WTC11 (cell line): ENCODE measurements at regions not wholly inside any gene's neighbourhood (a gene's known extent, or its start where the extent isn't known, plus 50 kb on each side); places are given as distances from the start of the nearest gene placed in this dataset.

Experiments used
- ATAC-seq: fragments of 200-7000 bp; cut with Tn5 transposase; 2 replicates; pipeline ENCODE4 v1.10.0; 2021; ENCODE audit warnings: mild to moderate bottlenecking, moderate library complexity
- CTCF ChIA-PET: fragments of 300-600 bp; sonication (Branson Sonifier 250); formaldehyde crosslinking; loops from one replicate; lab custom pipeline; 2021; ENCODE audit warnings: antibody characterized with exemption; lab: Charles Lee
- POLR2A ChIA-PET: fragments of 350-600 bp; sonication (Branson Sonifier 250); formaldehyde crosslinking; loops from one replicate; lab custom pipeline; 2021; ENCODE audit warnings: antibody characterized with exemption; lab: Charles Lee
- DNase-seq: peaks from one replicate; pipeline ENCODE4 v3.0.0; 2021; ENCODE audit warnings: low spot score
- H3K27ac Mint-ChIP-seq: 2 replicates; pipeline ENCODE4 v1.8.0; 2021; ENCODE audit warnings: mixed read lengths
- H3K27me3 Mint-ChIP-seq: 2 replicates; pipeline ENCODE4 v1.8.0; 2021; ENCODE audit warnings: low read depth, mild to moderate bottlenecking, moderate library complexity, mixed read lengths
- H3K36me3 Mint-ChIP-seq: 2 replicates; pipeline ENCODE4 v1.8.0; 2021; ENCODE audit warnings: mixed read lengths
- H3K4me1 Mint-ChIP-seq: 2 replicates; pipeline ENCODE4 v1.8.0; 2022; ENCODE audit warnings: mixed read lengths
- H3K4me3 Mint-ChIP-seq: 2 replicates; pipeline ENCODE4 v1.8.0; 2021; ENCODE audit warnings: mild to moderate bottlenecking, moderate library complexity, mixed read lengths
- H3K9me3 Mint-ChIP-seq: 2 replicates; pipeline ENCODE4 v1.8.0; 2021; ENCODE audit warnings: mixed read lengths
- ATF3 ChIP-seq: sonication (generic); formaldehyde crosslinking; conservative IDR thresholded peaks from 2 replicates; pipeline ENCODE4 v1.8.1; 2022; ENCODE audit warnings: mild to moderate bottlenecking, missing genetic modification reagents
- FOXP1 ChIP-seq: sonication (generic); formaldehyde crosslinking; IDR thresholded peaks from 2 replicates; pipeline ENCODE4 v1.8.0; 2022; ENCODE audit warnings: missing genetic modification reagents, mild to moderate bottlenecking, moderate library complexity, borderline replicate concordance
- HMGA2 ChIP-seq: fragments of 250-450 bp; sonication (Bioruptor Pico); IDR thresholded peaks from 2 replicates; pipeline ENCODE4 v1.4.0; 2021; ENCODE audit warnings: mild to moderate bottlenecking, moderate library complexity
- IRF2 ChIP-seq: sonication (generic); formaldehyde crosslinking; IDR thresholded peaks from 2 replicates; pipeline ENCODE4 v1.8.0; 2022; ENCODE audit warnings: low read depth, missing genetic modification reagents, borderline replicate concordance
- JUN ChIP-seq: sonication (generic); formaldehyde crosslinking; IDR thresholded peaks from 2 replicates; pipeline ENCODE4 v1.8.0; 2023; ENCODE audit warnings: mild to moderate bottlenecking, missing genetic modification reagents
- NFATC4 ChIP-seq: fragments of 250-450 bp; sonication (Bioruptor Pico); IDR thresholded peaks from 2 replicates; pipeline ENCODE4 v1.9.0; 2021; ENCODE audit warnings: mild to moderate bottlenecking
- NR2C2 ChIP-seq: sonication (generic); formaldehyde crosslinking; IDR thresholded peaks from 2 replicates; pipeline ENCODE4 v1.8.0; 2022; ENCODE audit warnings: mild to moderate bottlenecking, missing genetic modification reagents
- SMAD4 ChIP-seq: sonication (generic); formaldehyde crosslinking; IDR thresholded peaks from 2 replicates; pipeline ENCODE4 v1.8.0; 2022; ENCODE audit warnings: mild to moderate bottlenecking, missing genetic modification reagents
- TEAD4 ChIP-seq: sonication (generic); formaldehyde crosslinking; IDR thresholded peaks from 2 replicates; pipeline ENCODE4 v1.8.0; 2022; ENCODE audit warnings: mild to moderate bottlenecking, missing genetic modification reagents
- TP53 ChIP-seq: sonication (generic); formaldehyde crosslinking; IDR thresholded peaks from 2 replicates; pipeline ENCODE4 v1.8.1; 2023; ENCODE audit warnings: mild to moderate bottlenecking, missing genetic modification reagents
- USF1 ChIP-seq: sonication (generic); formaldehyde crosslinking; IDR thresholded peaks from 2 replicates; pipeline ENCODE4 v1.8.0; 2022; ENCODE audit warnings: mild to moderate bottlenecking, missing genetic modification reagents
- ZNF396 ChIP-seq: fragments of 250-450 bp; sonication (Bioruptor Pico); IDR thresholded peaks from 2 replicates; pipeline ENCODE4 v1.8.0; 2021; ENCODE audit warnings: mild to moderate bottlenecking, moderate library complexity, borderline replicate concordance
- ZNF423 ChIP-seq: fragments of 250-450 bp; sonication (Bioruptor Pico); IDR thresholded peaks from 2 replicates; pipeline ENCODE4 v2.1.2; 2022; ENCODE audit warnings: mild to moderate bottlenecking, moderate library complexity
- ZNF532 ChIP-seq: fragments of 250-450 bp; sonication (Bioruptor Pico); IDR thresholded peaks from 2 replicates; pipeline ENCODE4 v1.9.0; 2021; ENCODE audit warnings: mild to moderate bottlenecking, borderline replicate concordance
- TF ChIP-seq, protein P1 (sequence below): fragments of 200-600 bp; IDR thresholded peaks from 2 replicates; pipeline ENCODE4 v1.8.0; 2022; ENCODE audit warnings: antibody characterized with exemption
- TF ChIP-seq, protein P2 (sequence below): fragments of 250-450 bp; sonication (Bioruptor Pico); IDR thresholded peaks from 2 replicates; pipeline ENCODE4 v2.1.2; 2022; ENCODE audit warnings: mild to moderate bottlenecking, moderate library complexity
- TF ChIP-seq, protein P3 (sequence below): sonication (generic); formaldehyde crosslinking; IDR thresholded peaks from 2 replicates; pipeline ENCODE4 v1.8.1; 2022; ENCODE audit warnings: low read depth, missing genetic modification reagents, borderline replicate concordance

DNA sequence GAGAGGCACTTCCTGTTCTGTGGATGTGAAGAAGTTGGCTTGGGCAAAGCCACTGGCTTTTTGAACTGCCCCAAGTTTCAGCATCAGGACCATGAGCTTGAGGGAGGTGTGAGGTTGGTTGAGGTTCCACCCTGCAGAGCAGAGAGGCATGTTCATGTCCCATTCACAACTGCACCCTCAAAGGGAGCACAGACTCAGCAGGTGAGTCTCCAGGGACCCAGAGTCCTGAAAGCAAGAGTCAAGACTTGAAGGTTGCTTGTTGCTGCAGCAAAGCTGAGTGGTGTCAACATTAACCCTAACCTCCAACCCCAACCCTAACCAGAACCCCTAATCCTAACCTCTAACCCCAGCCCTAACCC is 556.3 kb downstream of the BRD1 start (continued):
- TF ChIP-seq ZNF396 (CRISPR knock-in tag), result no peak
- TF ChIP-seq TEAD4 (CRISPR knock-in tag), result no peak
- TF ChIP-seq ZNF423 (CRISPR knock-in tag), result no peak
- no peak for TF ChIP-seq JUN (CRISPR knock-in tag)

DNA sequence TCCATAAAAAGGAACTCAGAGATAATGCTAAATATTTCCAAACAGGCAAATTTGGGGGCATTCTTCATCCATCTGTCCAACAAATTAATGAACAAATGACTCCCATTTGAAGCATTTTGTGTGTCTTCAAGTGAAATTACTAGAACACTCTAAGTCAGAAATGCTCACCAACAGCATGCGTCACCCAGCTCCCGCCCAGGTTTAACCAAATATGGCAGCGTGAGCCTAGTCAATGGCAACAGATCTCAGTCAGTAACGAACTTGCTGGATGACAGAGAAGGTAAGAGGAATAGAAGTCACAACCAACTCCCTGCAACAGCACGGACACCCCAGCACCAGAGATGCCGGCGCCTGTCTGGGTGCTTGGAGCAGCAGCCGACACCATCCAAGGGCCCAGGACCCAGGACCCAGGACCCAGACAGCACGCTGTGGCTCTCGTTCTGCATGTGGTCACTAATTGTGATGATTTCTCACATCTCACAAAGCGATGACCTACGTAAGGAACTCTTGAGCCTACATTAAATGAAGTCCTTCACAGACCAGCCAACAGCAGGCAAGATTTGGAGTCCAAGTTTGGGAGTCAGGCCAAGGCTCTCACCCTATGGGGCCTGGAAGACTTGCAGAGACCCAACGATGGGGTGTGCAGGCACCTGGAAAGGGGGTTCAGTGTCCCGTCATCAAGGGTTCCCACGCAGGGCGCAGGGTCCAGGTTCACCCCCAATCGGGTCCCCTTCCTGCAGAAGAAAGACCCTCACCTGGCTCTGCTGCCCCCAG is 556.9 kb downstream of the BRD1 start:
- DNase-seq (no peak), ATAC-seq (no peak)
- H3K36me3 Mint-ChIP-seq, result peaks cover 3% of the 10 kb centered on the region
- H3K9me3 Mint-ChIP-seq, result peaks cover 4% of the 10 kb centered on the region; the same call in 1 of the 2 replicates
- no peak for TF ChIP-seq ATF3 (CRISPR knock-in tag)
- no peak for TF ChIP-seq ZNF423 (CRISPR knock-in tag)
- no peak for TF ChIP-seq NFATC4
- no peak for TF ChIP-seq ZNF532
- TF ChIP-seq, protein P1, sequence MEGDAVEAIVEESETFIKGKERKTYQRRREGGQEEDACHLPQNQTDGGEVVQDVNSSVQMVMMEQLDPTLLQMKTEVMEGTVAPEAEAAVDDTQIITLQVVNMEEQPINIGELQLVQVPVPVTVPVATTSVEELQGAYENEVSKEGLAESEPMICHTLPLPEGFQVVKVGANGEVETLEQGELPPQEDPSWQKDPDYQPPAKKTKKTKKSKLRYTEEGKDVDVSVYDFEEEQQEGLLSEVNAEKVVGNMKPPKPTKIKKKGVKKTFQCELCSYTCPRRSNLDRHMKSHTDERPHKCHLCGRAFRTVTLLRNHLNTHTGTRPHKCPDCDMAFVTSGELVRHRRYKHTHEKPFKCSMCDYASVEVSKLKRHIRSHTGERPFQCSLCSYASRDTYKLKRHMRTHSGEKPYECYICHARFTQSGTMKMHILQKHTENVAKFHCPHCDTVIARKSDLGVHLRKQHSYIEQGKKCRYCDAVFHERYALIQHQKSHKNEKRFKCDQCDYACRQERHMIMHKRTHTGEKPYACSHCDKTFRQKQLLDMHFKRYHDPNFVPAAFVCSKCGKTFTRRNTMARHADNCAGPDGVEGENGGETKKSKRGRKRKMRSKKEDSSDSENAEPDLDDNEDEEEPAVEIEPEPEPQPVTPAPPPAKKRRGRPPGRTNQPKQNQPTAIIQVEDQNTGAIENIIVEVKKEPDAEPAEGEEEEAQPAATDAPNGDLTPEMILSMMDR, result no peak
- no peak for TF ChIP-seq SMAD4 (CRISPR knock-in tag)
- no peak for TF ChIP-seq USF1 (CRISPR knock-in tag)
- TF ChIP-seq, protein P2, sequence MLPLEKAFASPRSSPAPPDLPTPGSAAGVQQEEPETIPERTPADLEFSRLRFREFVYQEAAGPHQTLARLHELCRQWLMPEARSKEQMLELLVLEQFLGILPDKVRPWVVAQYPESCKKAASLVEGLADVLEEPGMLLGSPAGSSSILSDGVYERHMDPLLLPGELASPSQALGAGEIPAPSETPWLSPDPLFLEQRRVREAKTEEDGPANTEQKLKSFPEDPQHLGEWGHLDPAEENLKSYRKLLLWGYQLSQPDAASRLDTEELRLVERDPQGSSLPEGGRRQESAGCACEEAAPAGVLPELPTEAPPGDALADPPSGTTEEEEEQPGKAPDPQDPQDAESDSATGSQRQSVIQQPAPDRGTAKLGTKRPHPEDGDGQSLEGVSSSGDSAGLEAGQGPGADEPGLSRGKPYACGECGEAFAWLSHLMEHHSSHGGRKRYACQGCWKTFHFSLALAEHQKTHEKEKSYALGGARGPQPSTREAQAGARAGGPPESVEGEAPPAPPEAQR, result no peak
- no peak for TF ChIP-seq HMGA2 (CRISPR knock-in tag)
- no peak for TF ChIP-seq FOXP1 (CRISPR knock-in tag)
- TF ChIP-seq, protein P3, sequence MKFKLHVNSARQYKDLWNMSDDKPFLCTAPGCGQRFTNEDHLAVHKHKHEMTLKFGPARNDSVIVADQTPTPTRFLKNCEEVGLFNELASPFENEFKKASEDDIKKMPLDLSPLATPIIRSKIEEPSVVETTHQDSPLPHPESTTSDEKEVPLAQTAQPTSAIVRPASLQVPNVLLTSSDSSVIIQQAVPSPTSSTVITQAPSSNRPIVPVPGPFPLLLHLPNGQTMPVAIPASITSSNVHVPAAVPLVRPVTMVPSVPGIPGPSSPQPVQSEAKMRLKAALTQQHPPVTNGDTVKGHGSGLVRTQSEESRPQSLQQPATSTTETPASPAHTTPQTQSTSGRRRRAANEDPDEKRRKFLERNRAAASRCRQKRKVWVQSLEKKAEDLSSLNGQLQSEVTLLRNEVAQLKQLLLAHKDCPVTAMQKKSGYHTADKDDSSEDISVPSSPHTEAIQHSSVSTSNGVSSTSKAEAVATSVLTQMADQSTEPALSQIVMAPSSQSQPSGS (CRISPR knock-in tag), result no peak
- TF ChIP-seq NR2C2 (CRISPR knock-in tag), result no peak
- TF ChIP-seq IRF2 (CRISPR knock-in tag), result no peak
- no peak for TF ChIP-seq TP53 (CRISPR knock-in tag)
- TF ChIP-seq, all 79 proteins: peak for 0
- H3K27ac Mint-ChIP-seq, result no peak overlapping the region
- H3K4me1 Mint-ChIP-seq, result peaks cover 40% of the 10 kb centered on the region
- ChIA-PET POLR2A (no interaction called here), CTCF (interaction anchor here (0.7 to 2.3 kb wide), 3 partner anchors 13 to 224 kb away, joined by 3 to 19 read pairs (median 5); no protein-coding TSS in a partner anchor)
- no peak overlapping the region; the same call in 1 of the 2 replicates for H3K4me3 Mint-ChIP-seq
- peaks cover 41% of the 10 kb centered on the region for H3K27me3 Mint-ChIP-seq
